CD4-positive, alpha-beta T cell treated with Interleukin-15 for 1 hour (primary cell): ENCODE measurements at regions not wholly inside any gene's neighbourhood (a gene's known extent, or its start where the extent isn't known, plus 50 kb on each side); places are given as distances from the start of the nearest gene placed in this dataset.
A peak's percentile ranks its signal among the peaks of the same experiment; 100 is the strongest.
"Not testable (repeated sequence)": the region's sequence is repeated elsewhere in the genome, so short reads cannot be mapped to it uniquely, and the experiment has no call there.

ENCODE experiments used
- DNase-seq: peaks from one replicate; pipeline ENCODE4 v3.0.0-alpha.2; 2020

DNA sequence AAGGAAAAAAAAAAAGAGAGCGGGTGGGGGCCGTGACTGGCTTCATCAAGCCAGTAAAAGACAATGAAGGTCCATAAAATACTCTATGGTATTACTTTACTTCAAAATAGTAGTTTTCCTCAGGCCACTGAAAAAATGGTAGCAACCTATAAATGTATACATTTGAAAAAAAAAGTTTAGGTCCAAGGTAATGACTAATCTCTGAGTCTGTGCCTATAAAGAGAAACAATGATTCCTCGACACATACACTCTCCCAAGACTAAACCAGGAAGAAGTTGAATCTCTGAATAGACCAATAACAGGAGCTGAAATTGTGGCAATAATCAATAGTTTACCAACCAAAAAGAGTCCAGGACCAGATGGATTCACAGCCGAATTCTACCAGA, 84.5 kb upstream of the SIRPG start:
- DNase-seq: not testable (repeated sequence)

DNA sequence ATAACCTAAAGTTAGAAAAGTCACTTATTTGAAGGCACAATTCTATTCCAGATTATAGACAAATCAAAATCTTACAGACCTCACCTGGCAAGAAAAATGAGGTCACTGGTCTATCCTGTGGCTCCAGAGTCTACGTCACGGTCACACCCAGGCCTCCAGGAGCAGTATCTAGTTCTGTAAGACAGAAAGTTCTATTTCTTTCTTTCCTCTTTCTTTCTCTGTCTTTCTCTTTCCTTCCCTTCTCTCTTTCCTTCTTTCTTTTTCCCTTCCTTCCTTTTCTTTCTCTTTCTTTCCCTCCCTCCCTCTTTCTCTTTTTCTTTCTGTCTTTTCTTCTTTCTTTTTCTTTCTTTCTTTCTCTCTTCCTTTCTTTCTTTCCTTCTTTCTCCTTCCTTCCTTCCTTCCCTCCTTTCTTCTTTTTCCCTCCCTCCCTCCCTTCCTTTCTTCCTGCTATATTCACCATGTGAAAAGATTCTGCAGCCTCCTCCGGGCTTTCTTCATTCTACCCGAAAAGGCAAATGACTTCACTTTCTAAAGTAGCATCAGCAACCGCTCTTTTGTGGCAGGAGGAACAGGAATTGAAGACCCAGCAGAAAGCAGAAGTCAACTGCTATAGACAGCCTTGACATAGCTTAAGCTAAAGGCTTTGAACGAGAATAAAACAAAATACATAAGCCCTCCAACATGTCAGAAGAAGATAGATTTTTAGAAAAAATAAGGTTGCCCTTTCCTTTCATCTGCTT, 83.9 kb upstream of the SIRPG start:
- no peak for DNase-seq

DNA sequence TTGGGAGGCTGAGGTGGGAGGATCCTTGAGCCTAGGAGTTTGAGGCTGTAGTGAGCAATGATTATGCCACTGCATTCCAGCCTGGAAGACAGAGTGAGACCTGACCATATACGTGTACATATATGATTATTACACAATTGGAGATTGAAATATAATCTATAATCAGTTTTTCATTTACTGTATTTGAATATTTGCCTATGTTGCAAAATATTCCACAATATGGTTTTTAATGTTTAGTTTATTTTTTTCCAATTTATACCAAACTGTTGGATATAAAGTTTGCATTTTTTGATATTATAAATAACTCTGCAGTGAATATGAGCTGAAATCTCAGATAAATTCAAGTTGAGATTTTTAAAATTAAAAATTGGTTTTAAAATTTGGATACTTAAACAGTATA, 79.6 kb upstream of the SIRPG start:
- DNase-seq: no peak

DNA sequence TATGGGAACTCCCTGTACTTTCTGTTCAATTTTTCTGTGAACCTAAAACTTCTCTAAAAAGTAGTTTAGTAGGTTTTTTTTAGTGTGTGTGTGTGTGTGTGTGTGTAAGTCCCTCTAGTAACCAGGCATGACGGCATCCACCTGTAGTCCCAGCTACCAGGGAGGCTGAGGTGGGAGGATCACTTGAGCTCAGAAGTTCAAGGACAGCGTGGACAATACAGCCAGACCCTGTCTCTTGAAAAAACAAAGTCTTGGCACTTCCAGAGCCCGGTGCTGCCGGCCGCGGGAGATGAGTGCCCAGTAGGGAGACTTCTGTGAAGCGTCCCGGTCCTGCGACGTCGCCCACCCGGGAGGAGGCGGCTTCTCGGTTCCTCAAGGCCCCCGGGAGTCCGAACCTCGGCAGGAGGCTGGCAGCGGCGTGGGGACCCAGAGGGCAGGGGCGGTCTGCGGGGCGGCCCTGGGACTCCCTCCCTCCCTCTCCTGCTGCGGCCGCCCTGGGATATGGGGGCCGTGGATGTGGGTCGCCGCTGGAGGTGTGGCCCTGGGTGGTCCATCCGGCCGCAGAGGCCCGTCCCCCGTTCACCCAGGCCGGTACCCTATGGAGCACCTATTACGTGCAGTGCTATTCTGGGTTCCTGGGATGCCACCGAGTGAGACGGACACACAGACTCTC, 78.0 kb upstream of the SIRPG start:
- DNase-seq: no peak

DNA sequence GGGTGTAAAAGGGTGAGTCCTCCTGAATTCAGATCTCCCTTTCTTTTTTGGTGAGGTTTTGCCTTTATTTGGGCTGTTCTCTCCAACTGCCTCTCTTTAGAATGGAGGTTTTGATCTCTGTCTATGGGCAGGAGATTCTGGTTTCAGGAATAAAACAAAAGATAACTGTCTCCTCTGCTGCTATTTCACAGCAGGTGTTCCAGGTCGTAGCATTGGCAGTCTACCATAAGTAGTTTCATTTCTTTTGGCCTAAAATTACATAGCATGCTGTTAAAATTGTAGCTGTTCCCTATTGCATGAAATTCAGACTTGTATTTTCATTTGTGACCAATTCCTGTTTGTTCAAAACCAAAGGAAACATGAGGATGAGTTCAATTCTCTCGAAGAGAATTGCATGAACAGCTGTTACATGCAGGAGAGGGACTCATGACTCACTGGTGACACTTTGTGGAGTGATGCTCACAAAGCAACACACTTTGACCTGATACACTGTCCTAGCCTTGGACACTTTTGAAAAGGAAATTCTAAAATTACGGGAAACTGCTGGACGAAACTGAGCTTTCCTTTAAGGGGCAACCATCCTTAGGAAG, 76.8 kb upstream of the SIRPG start:
- DNase-seq: peak; percentile 39

DNA sequence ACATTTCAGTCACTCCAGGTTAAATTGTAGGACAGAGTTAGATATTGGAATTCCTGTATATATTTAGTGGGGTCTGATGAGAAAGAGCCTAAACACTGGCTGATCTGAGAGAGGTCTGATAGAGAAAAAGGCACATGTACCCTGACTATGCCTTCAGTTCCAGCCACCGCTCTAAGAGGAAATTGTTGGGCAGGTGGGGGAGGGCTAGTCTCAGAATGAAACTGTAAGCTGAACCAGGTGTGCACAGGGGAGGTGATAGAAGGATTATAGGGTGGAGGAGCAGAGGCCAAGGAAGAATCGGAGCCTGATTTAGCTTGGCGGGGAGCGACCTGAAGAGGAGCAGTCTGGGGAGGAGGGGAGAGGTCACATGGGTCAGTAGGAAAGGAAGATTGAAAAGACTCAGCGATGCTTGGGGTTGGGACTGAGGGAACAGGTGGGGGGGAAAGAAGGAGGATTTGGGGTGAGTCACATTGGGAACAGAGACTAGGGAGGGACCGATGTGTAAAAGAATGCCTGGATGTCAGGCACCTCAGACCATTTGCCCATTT, 74.3 kb upstream of the SIRPG start:
- peak; percentile 41 for DNase-seq

DNA sequence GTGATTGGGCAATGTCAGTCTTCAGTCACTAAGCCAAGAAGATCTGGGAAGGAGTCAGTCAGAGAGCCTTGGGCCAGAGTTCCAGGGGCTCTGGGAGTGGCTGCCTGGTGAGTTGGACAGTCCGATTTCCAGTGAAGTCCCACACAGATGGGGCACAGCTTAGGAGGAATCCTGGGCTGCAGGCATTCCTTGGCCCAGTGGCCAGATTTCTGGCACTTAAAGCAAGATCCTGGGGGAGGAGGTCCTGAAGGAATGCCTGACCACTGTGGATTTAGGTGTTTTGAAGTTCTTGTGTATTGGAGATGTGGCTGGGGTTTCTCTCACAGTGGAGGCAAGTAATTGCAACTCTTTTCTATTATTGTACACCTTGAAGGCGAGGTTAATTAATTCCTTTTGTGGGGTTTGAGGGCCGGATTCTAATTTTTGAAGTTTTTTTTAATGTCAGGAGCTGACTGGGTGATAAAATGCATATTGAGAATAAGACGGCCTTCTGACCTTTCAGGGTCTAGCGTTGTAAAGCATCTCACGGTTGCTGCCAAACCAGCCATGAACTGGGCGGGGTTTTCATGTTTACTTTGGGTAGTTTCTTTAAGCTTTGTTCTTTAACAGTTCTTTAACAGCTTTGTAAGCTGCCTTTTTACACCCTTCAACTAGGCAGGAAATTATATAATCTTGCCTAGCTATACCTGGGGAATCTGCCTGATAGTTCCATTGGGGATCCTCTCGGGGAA, 73.6 kb upstream of the SIRPG start:
- not testable (repeated sequence) for DNase-seq

DNA sequence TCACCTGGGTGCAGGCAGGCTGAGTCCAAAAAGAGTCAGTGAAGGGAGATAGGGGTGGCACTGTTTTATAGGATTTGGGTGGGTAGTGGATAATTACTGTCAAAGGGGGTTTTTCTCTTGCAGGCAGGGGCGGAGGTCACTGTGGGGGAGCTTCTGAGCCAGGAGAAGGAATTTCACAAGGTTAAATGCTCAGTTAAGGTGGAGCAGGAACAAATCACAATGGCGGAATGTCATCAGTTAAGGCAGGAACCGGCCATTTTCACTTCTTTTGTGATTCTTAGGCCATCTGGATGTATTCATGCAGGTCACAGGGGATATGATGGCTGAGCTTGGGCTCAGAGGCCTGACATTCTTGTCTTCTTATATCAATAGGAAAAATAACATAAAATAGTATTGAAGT, 69.7 kb upstream of the SIRPG start:
- not testable (repeated sequence) for DNase-seq

DNA sequence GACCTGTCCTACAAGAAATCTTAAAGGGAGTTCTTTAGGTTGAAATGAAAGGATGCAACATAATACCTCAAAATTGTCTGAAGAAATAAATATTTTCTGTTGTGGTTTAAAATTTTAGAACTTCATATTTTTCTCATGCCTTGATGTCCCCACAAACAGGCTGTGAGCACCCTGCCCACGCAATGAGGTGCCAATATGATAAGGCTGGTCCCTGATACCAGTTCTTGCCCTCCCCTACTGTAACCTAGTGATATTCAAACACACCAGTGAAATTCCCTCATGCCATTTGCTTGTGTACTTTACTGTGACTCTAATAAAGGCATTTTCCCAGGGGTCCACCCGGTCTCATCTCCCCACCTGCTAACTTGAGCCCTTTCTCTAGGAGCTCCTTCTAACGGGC, 67.3 kb upstream of the SIRPG start:
- no peak for DNase-seq

DNA sequence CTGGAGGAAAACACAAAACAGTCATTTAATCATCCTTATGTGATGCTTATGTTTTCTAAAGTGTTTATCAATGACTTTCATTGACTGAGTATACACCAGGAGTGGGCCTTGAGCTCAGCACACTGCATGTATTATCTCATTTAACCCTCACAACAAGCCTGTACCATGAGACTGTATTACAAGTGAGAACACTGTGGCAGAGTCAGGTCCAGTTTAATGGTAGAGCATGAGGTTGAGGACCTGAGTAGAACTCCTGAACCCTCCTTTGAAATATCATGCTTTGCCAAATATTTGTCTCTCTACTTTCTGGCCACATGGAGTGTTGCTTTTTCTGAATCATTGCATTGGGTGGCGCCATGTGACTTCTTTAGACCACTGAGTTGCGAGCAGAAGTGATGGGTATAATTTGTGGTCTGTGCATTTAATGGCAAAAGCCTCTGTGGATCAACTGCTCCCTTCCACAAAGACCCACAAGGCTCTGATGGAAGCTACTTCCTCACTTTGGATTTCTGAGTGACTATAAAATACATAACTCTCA, 65.0 kb upstream of the SIRPG start:
- DNase-seq: no peak

DNA sequence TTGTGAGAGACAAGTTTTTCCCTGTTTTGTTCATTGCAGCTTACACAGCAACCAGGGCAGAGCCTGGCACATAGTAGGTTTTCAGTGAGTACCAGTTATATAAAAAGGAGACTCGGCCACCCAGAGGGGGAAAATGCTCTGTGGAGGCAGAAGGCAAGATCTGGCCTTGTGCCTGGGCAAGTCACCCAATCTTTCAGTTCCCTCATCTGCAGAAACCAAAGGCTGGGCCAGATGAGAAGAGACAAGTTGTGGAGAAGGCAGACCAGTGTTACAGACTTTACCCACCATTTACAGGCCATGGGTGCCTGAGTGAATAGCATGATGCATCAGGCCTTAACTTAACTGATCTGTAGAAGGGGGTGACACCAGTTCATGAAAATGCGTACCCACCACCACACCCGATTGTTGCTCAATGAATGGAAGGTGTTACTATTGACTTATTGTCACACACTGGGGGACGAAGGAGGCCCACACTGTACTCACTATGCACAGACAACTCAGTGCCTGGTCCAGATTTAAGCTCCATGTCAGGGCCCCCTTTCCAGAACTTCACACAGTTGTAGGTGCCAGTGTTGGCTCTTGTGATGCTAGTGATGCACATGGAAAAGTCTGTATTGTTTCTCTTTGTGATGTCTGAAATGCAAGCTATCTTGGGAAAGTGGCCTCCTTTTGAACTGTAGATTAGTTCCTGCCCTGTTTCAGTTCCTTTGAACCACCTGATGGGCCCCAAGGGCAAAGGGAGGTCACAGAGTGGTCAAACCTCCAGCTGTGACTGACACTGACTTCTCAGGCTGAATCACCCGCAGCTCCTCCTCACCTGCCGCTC, 64.3 kb upstream of the SIRPG start:
- DNase-seq: no peak

DNA sequence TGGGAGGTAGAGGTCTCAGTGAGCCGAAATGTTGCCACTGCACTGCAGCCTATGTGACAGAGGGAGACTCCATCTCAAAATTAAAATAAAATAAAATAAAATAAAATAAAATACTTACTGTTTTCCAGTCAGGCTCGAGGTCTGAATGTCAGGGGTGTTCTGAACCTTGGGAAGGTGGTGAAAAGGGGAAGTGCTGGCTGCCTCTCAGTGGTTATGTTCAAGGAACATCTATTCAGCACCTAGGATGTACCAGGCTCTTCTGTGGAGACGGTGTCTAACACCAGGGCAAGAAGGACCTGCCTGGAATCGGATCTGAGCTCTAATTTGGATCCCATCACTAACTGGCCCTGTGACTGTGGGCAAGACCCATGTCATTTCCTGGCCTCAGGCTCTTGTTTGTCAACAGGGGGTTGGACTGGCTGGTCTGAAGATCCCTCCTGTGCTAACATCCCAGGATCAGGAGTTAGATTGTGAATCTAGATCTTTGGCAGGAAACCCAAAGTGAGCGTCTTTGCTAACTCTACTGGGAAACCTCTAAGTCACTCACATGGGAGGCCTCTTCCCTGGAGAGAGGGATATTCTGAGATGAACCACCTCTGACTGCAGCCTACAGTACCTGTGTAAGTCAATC, 63.4 kb upstream of the SIRPG start:
- DNase-seq: no peak

DNA sequence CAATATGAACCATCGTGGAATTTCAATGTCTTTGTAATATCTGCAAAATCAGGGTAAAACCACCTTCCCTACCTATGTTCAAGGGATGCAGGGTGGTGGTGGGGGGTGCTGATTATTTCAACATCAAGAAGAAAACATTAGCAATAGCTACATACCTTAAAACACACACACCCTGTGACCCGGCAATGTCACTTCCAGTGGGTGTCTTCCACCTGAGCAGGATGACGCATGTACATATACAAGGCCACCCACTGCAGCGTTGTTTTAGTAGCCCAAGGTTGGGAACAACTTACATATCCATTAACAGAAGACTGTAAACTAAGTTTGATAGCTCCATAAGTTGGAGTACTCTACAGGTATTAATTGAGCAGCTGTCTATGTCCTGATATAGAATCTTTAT, 62.6 kb upstream of the SIRPG start:
- DNase-seq: no peak

DNA sequence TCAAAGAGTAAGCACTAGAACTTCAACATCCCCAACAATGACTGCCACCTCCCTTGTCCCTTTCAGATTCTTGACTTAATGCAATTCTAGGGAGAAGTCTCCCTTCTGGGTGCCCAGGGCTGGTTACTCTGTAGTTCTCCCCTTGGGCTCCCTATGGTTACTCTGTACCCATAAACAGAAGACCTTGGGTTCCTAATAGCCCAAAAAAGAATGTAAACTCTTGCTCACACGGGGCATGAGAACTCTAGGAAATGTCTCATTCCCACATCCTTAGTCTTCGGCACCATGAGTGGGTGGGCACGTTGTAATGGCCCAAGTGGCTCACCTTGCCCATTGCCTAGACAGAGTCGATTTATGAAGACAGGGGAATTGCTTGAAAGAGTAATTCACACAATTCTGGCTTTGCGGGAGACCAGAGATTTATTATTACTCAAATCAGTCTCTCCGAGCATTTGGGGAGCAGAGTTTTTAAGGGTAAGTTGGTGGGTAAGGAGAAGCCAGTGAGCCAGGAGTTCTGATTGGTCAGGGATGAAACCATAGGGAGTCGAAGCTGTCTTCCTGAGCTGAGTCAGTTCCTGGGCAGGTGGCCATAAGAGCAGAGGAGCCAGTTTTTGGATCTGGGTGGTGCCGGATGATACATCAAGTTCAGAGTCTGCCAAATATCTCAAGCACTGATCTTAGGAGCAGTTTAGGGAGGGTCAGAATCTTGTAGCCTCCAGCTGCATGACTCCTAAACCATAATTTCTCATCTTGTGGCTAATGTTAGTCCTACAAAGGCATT, 61.2 kb upstream of the SIRPG start:
- DNase-seq: no peak

DNA sequence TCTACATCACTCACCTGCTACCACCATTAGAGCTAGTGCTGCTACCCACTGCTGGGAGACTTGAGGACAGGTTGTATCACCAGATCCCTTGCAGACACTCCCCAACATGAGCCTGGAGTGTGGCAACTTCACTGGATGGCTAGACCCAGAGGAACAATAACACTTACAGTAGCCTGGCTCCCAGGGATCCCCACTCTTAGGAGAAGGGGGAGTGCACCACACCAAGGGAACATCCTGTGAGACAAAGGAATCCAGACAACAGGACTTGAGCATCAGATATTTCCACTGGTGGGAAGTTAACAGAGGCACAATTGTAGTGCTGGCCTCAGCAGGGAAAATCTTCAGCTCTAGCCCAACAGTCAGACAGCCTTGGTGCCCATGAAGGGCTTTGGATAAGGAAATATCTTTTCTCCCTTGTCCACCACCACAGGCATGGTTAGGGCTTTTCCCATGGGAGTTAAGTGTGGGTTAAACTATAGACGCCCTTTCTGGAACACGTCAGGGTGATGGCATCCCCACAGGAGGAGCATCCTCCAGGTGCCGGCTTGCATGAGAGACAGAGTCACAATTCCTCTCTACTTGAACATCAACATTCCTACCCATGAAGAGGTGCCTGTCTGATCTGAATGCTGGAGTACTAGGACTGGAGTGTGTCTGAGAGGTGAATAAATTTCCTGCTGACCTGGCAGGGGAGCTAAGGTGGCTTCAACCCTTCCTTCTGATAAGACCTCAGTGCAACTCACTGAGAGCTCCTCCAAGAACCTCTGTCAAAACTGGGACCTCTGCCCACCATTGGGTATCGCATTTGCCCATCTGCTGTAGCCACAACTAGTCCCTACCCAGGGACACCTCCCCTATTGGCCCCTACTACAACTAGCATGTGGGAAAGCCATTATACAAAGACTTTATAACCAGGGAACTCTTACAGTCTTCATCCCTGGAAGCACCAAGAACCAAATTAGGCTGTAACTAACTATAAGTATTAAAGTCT, 55.4 kb upstream of the SIRPG start:
- no peak for DNase-seq

DNA sequence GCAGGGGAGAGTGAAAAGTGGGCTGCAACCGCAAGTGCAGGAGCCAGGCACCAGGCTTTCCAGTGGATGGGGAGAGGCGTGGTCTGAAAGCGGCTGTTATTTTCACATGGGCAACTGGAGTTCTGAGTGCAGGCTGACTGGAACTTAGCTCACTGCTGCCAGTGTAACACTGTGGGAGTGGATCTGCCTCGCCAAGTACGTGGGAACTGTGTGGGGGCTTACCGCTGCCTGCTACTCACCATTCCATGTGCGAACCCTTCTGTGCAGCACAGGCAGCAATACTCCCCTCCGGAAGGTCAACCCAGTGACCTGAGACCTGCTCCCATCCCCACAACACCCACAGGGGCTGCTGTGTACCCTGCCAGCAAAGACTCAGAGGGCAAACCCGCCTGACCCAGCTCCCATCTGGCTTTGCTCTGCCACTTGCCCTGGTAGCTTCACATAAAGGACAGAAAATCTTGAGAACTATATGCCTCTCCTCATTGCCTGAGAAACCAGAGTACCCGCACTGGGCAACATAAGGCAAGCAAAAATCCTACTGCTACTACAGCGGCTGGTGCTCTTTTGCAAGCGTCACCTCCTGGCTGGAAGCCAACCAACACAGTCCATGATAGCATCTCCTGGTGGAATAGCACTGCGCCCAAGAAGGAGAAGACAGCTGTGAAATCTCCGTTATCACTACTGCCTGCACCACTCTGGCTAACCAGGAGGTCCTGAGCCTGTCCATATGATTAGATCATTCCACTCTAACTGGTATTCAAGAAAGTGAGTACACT, 54.4 kb upstream of the SIRPG start:
- no peak for DNase-seq

DNA sequence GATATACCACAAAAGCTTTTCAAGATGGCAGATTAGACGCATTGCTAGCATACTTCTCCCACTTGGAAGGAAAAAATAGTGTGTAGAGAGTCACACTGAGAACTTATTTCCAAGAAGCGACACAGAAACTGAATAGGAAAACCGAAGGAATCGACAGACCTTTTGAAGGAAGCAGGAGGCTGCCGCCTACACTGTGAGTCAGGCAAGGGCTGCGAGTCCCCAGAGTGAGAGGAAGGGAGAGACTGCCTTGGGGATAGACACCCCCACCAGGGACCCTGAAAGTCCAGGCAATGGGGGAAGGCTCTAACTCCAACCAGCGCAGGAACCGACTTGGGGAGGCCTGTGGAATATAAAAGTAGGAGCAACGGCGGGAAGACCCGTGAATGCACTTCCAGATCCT, 53.7 kb upstream of the SIRPG start:
- DNase-seq: no peak

DNA sequence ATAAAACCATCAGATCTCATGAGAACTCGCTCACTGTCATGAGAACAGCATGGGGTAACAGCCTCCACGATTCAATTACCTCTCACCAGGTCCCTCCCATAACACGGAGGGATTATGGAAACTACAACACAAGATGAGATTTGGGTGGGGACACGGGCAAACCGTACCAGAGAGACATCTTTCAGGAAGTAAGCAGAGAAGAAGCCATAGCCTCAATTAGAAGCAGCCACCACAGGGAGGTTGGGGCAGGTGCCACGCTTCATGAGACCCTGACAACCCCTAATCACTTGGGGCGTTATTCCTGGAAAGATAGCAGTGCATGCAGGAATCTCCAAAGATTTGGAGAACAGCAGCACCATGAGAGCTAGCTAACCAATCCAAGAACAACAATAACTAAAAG, 52.9 kb upstream of the SIRPG start:
- no peak for DNase-seq
